GM19438 (cell line): ENCODE measurements at regions not wholly inside any gene's neighbourhood (a gene's known extent, or its start where the extent isn't known, plus 50 kb on each side); places are given as distances from the start of the nearest gene placed in this dataset.

Source experiments
- ATAC-seq: cut with Tn5 transposase; IDR thresholded peaks from one replicate; pipeline ENCODE4 v1.9.1; 2021; ENCODE audit warnings: low read depth; ENCODE audit not compliant: unreplicated experiment

DNA sequence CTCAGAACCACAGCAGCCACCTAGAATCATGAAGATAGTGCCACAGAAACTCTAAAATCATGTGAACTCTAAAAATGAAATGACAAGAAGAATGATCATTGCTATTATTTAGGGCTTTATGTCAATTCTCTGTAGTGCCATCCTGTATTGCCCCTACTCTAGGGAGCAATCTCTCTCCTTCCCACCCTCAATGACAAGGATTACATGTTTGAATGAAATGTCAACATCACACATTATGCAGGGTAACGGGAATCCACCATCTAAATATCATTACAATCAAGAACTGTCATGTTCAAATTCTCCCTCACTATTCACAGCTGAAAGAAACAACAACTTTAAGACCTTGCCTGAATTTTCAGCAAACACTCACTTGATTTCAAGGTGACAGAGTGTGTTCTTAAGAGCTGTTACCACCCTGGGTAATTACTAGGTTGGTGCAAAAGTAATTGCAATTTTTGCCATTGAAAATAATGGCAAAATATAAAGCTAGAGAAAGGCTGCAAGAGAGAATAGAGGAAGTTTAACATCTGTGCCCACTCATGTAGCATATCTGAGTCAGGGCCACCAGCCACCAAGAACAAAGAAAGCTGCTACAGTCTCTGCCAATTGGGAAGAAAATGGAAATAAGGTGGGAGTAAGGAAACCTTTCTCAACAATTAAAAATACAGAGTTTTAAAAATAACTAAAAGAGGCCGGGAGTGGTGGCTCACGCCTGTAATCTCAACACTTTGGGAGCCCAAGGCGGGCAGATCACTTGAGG is 112.8 kb upstream of the PSMD7 start:
- no peak for ATAC-seq

DNA sequence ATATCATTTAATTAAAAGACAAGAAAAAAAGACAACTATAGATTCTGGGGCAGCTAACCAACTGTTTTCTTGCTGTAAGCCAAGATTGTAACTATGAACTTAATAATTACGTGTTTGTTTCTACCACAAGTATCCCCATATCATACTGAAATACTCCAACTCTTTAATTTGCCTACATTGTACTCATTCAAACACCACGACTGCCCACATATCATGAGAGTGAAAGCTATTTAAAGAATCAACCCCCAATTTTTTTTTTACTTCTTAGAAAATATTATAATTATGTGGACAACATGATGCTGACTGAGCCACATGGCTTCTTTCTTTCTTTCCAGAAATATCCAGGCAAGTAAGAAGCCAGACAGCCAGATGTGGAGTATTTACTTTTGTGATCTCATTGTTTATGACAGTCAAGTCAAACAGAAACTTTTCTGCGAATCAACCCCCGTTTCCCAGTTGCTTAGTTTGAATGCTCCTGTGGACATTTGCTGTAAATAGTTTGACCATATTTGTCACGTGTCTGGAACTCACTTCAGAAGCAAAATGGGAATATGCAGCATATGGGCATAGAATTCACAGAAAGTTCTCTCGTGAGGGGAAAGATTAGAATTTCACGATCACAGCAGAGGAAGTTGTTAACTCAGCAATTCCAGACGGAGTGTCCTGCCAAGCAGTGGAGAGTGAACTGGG is 126.8 kb upstream of the PSMD7 start:
- ATAC-seq = no peak

DNA sequence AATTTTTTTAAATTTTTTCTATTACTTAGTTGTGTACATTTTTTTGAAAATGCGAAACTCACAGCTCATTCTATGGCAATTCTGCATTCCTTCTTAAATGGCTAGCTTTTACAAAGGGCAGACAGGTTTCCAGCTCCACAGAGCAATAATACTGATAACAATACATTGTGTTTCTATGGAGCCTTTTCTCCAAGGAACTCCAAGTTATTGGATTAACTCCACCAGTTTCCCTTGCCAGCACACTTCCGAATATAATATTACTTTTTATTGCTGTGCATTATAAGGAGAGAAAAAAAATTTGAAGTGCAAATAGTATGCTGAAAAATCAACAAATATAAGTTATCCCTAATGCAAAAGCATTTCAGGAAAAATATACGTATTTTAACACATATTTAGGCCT is 127.5 kb upstream of the PSMD7 start:
- ATAC-seq = no peak

DNA sequence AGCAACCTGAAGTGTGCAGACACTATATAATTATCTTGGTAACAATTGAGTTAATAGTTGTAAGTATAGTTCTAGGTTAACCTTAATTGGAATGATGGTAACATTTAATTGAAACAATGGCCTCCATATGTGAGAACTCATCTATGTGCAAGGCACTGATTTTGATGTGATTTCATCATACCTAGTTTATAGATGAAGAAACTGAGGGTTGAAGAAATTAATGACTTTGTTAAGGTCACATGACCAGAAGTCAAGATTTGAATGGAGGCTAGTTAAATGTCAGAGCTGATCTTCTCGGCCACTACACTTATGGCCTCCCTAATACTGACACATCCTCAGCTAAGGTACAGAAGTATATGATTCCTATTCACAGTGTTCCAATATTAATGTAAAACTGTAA is 128.2 kb upstream of the PSMD7 start:
- ATAC-seq = no peak

DNA sequence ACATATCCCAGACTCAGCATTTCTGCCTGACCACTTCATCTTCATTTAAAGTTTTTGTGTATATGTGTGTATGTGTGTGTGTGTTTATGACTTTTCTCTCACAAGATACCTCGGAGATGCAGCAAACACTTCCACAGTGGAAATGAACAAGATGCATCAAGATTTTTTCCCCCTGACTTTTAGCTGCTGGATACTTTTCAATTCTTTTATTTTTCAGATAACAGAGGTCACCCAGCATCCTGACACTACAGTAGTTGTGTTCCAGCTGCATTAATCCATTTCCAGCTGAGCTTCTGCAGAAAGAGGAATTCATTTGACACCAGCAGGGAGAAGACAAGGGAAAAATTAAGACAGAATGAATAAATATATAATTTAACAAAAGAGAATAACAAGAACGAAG is 130.2 kb upstream of the PSMD7 start:
- ATAC-seq = no peak

DNA sequence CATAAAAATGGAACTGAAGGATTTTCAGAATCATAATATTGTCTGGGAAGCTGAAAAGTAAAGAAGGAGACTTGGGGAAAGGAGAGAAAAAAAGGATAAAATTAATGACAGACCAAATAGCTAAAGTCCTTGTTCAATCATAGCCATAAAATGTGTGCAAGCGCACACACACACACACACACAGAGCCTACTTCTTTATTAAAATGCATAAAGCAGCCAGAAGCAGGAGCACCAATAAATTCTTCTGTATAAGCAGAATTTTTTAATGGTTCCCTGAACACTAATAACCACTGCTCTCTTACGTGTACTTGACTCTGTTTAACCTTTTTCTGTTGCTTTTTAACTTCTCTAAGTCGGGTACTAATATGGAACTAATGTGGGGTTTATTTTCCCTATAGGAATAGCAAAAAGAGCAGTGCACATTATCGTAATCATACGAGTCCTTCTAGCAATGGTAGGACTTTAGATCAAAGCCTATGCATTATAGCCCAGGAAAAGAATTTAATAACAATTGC is 131.0 kb upstream of the PSMD7 start:
- no peak for ATAC-seq

DNA sequence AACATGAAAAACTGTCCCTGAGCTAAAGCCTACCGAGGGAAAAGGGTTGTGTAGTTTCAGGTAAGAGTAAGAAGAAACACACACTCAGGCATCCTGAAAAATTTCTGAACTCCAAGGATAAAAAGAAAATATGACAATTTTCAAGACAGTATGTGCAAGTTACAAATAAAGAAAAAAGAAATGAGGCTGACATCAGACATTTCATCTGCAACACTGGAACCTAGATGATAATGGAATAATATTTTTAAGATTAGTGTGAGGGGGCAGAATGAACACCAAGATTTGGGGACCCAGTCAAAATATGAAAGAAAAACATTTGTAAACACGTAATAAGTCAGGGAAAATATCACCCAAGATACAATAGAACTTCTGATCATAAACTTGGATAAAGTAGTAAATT is 135.9 kb upstream of the PSMD7 start:
- no peak for ATAC-seq

DNA sequence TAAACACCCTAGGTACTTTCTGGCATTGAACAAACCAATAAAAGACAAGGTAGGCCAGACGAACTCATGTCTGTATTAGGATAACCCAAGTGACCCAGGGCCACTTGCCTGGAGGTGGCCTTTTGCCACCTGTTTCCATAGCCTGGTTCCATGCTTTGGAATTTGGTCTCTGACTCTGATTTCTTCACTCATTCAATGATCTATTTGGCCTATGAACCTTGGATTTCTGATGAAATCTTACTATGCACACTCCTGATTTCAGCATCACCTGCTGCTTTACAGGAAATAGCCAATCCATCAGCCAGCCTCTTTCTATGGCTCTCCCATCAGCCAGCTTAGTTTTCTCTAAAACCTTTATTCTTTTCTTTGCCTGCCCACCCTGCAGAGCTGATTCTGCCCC is 142.8 kb upstream of the PSMD7 start:
- ATAC-seq = no peak

DNA sequence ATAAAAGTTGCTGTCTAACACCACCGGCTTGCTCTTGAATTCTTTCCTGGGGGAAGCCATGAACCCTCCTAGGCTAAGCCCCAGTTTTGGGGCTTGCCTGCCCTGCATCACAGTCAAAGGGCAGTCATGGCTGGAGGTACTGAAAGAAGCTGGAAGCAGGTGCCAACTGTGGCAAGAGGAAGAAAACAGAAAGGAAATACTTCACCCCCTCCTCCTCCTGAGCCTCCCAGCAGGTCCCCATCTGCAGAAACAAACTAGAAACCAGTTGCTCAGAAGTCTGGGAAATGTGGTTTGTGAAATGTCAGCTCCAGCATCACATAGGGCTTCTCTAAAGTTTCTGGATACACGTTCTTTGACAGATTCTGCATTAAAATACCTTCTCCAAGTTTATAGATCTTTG is 150.0 kb upstream of the PSMD7 start:
- ATAC-seq = no peak

DNA sequence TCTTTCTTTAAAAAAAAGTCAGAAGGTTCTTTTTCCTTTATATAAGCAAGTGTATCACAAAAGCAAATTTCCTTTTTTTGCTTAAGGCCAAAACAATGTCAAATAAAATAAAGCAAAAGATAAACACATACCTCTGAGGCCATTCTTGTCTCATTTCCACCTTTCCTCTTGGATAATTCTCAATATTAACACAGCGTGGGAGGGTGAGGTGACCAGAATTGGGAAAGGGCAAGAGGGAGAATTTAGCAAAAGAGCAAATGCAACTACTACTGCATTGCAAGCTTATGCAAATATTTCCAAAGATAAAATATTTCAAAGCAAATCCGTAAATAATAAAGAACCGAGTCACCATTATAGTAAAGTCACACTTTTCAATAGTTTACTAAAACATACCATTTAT is 153.4 kb upstream of the PSMD7 start:
- ATAC-seq = no peak

DNA sequence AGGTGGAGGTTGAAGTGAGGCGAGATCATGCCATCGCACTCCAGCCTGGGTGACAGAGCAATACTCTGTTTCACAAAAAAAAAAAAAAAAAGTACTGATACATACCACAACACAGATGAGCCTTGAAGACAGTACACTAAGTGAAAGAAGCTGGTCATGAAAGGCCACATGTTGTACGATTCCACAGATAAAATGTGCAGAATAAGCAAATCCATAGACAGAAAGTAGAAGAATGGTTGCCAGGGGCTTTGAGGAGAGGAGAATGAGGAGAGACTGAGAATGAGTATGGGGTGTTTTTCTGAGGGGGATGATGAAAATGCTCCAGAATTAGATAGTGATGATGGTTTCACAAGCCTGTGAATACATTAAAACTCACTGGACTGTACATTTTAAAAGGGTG is 155.6 kb upstream of the PSMD7 start:
- ATAC-seq = no peak

DNA sequence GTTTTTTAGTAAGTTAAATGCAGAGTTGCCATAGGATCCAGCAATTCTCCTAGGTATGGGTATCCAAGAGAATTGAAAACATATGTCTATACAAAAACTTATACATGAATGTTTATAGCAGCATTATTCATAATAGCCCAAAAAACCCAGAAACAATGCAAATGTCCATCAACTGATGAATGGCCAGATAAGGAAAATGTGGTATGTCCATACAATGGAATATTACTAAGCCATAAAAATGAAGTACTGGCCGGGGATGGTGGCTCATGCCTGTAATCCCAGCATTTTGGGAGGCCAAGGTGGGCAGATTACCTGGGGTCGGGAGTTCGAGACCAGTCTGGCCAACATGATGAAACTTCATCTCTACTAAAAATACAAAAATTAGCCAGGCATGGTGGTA is 156.1 kb upstream of the PSMD7 start:
- no peak for ATAC-seq

DNA sequence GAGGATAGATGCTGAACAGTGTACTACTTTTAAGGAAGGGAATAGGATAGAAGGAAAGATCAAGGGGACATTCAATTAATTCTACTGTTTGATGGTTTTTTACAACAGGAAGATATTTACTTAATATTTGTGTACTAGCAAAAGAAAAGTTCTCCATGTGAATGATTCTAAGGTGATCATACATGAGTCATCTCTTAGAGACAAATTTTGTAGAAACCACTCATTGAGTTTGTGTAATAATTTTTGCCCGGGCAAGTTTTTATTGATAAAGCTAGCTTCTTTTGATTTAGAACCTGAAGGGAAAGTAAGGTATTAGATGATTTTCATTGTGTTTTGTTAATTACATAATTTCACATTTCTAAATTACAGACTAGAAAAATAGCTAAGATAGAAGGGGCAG is 172.8 kb upstream of the PSMD7 start:
- ATAC-seq = no peak

DNA sequence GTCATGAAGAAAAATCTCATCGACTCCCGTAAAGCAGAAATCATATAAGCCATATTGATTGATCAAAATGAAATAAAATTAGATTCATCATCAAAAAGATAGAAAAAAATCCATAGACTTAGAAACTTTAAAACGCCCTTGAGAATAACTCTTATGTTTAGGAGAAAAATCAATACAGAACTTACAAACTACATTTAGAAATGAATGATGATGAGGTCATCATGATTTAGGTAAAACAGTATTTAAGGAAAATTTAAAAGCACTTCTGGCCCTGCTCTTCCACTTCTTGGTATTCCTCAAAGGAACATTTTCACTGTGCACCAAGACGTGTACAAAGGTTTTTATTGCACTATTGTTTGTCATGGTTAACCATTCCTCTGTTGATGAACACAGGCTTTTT is 173.4 kb upstream of the PSMD7 start:
- ATAC-seq = no peak

DNA sequence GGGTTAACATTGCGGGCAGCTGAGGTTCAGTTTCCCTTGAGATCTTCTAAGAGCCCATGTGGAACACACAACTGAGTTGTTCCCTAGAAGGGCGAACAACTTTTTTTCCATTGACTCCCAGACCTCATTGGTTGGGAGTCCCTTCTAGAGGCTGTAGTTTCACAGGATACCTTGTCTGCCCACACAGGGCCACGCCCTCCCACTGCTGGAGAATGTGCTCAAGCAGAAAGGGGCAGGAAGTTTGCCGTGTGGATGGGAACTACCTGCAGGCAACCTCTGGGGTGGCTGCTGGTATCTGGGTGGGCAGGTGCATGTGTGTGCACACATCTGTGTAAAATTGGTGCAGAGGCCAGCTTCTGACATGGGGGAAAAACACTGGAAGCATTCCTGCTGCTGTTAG is 178.8 kb upstream of the PSMD7 start:
- ATAC-seq = no peak

DNA sequence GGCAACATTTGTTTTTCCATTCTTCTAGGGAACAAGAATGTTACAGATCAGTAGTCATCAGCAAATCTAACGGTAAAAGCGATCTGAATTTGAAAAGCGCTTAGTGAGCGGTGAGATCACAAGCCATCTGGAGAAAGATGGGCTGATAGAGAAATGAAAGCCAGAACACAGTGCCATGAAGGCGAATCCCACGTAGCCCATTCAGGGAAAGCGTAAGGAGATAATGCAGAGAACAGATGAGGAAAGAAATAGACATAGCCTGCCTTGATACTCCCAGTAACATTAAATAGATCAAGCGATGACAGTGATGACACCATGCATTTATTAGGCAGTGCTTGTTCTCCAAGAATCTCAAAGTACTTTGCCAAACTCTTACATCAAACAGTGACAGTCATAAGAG is 183.1 kb upstream of the PSMD7 start:
- no peak for ATAC-seq

DNA sequence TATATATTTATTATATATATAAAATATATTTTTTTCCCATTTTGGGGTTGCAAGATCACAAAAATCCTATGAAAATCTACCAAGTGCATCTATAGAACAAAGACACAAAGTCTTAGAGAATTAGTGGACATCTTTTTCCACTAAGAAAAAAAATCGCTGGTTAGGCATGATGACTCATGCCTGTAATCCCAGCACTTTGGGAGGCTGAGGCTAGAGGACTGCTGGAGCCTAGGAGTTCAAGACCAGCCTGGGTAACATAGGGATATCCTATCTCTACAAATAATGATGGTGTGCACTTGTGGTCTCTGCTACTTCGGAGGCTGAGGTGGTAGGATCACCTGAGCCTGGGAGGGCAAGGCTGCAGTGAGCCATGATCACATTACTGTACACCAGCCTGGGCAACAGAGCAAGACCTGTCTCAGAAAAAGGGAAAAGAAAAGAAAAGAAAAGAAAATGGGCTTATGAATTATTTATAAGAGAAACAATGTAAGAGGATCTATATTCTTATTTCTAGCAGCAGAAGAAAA is 185.1 kb upstream of the PSMD7 start:
- ATAC-seq = no peak

DNA sequence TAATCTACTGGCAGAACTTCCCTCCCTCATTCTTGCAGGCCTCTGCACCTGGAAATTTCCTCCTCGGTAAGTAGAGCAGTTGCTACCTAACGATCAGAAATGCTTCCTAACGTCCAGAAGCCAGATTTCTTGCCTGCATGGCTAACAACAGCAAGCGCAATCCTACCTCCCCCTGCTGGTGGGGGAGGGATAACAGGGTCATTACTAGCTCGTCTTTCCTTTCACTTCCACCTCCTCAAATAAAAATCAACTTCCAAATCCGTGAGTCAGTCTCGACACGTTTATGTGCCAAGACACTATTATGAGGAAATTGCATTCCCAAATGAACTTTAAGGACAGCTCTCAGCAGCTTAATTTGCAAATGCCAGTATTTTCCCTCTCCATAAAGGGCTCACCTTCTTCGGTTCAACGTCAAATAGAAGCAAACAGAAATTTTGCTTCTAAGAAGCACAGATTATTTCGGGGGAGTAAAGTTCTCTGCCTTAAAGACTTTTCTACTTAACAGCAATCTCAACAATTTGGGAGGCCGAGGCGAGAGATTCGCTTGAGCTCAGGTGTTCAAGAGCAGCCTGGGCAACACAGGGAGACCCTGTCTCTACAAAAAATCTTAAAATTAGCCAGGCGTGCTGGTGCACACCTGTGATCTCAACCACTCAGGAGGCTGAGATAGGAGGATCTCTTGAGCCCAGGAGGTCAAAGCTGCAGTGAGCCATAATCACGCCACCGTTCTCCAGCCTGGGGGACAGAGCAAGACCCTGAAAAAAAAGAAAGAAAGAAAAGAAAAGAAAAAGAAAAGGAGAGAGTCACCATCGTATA is 188.6 kb upstream of the PSMD7 start:
- peak; percentile 63 for ATAC-seq

DNA sequence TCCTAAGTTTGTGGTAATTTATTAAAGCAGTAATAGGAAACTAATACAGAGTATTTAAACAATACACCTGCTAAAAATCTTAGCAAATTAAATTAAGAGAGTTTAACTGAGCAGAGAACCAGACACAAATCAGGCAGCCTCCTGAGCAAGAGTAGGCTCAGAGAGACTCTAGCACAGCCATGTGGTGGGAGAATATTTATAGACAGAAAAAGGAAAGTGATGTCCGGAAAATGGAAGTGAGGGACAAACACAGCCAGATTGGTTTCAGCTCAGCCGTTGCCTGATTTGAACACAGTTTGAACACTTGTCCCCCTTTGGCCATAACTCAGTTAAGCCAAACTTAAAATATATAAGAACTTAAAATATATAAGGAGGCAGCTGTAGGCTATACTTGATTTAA is 192.6 kb upstream of the PSMD7 start:
- ATAC-seq = no peak

DNA sequence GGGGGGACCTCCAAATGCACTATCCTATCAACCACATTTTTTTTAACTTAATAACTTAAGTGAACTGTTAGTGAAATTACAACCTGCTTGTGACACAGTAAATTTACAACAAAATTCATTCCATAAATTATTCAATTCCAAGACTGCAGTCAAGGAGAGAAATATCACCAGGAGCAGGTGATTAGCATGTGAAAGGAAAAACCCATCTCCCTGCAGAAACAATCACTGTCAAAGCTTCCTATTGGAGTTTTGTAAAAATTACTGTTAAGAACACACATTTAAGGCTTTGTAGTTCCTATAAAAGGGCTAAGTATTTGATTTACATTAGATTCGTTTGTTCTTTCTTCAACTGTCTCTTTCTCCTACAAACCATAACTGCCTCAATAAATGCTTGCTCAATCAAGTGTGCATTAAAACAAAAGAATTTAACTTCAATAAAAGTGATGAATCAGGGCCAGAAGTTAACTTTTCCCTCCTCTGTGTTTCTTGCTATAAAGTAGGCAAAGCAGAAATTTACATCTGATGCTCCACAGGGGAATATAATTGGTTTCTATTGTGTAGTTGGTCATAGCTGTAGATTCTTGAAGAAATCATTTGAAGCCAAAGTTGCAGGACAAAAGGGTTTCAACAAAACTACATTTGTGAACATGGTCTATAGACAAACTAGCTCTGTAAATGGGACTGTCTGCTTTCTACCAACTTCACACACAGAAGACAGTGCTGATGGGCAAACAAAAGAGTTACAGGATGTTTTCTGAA is 195.1 kb upstream of the PSMD7 start:
- ATAC-seq = no peak
